ENCODE measurements at regions not wholly inside any gene's neighbourhood (a gene's known extent, or its start where the extent isn't known, plus 50 kb on each side); places are given as distances from the start of the nearest gene placed in this dataset.
A peak's percentile ranks its signal among the peaks of the same experiment; 100 is the strongest.

GRCh38 chr5:167442922-167443321, 848.5 kb upstream of the WWC1 start:
- no peak for DNase-seq (ENCODE audit: low read depth)

GRCh38 chr5:167447466-167448375, 843.7 kb upstream of the WWC1 start:
- DNase-seq (ENCODE audit: low read depth), result no peak

DNA sequence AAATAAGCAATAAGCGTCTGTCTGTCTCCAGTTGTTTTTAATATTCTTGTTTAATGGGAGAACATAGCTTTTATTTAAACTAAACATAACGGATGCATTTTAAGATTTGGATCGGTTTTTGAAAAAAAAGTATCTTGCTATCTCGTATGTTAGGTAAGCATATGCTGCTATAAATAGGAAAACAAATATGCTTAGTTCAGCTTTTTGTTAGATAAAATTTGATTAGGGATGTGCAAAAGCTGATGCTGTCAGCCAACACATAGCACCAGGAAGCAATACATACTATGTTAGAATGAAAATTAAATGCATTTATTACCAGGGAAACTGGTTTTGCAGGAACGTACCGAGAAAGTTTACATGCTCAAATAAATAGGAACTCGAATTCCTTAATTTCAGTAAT, 843.1 kb upstream of the WWC1 start:
- no peak for DNase-seq (ENCODE audit: low read depth)

DNA sequence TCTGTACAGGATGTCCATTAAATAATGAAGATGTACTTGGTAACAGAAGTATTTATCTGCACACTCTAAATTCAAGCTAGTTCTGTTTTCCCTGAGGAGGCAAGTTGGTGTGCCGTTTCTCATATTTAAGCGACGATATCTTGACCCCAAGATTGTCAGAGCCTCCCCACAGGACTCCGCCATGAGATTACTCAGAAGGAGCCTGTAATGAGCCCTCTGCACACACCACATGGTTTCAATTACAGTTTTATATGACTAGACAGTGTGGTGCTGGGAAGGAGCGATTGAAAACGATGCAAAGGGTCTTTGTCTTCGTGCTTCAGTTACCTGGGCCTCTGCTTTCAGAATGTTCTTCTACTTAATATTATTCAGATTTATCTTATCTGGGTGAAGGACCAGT, 840.4 kb upstream of the WWC1 start:
- no peak for DNase-seq (ENCODE audit: low read depth)

- no peak for DNase-seq (ENCODE audit: low read depth)
Observed at GRCh38 chr5:167452136-167452535, 839.3 kb upstream of the WWC1 start.

DNA sequence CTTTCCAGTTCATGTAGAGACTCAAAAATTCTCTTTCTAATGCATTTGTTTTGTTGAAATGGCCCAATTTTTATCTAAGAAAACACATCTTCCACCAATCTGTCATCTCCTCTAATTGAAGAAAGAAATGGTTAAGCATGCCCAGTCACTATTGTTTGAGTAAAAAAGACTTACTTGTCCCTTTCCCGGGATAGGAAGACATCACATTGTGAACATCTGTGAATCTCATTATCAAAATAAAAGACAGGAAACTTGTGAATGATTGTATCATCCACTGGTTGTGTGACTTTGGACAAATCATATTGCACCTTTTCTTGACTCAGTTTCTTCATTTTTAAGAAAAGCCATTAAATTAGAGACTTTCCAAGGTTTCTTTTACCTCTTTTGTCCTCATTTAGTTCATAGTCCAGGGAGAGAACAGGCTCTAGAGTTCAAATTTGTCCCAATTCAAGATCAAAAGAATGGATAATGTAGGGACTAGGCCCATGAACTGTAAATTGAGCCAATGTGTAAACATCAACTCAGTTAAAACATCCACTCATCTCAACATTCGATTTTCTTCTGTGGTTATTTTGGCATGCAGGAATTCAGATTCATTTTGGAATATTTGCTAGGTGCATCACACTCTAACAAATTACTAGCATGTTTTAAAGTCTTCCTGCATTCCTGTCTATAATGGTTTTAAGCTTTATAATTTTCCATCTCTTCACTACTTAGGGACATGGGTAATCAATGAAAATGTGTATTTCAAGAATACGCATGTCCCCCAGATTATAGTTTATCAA, 838.0 kb upstream of the WWC1 start:
- no peak for DNase-seq (ENCODE audit: low read depth)

- DNase-seq (ENCODE audit: low read depth), result no peak
Observed at GRCh38 chr5:167458412-167458811, 833.0 kb upstream of the WWC1 start.

DNA sequence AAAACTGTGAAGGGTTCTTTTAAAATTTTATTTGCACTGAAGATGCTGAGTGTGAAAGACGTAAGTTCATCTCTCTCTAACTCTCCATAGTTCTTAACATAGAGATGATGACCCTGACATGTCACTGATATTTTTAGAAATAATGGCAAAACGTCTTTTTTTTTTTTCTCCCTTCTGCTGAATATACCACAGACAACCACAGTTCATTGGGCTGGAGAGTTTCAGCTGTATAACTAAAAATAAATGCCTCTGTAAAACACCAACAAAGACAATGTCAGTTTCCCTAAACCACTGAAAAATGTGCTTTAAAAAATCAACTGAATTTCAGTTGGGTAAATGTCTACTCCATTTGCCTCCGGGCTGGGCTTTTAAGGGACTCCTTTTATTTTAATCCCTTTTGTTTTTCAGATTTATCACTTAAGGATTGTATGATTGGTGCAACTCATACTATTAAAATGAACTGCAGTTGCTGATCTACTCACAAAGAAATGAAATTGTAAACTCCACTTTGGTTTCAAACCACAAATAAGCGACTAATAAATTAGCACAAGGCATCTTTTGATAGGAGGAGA, 830.9 kb upstream of the WWC1 start:
- no peak for DNase-seq (ENCODE audit: low read depth)

DNA sequence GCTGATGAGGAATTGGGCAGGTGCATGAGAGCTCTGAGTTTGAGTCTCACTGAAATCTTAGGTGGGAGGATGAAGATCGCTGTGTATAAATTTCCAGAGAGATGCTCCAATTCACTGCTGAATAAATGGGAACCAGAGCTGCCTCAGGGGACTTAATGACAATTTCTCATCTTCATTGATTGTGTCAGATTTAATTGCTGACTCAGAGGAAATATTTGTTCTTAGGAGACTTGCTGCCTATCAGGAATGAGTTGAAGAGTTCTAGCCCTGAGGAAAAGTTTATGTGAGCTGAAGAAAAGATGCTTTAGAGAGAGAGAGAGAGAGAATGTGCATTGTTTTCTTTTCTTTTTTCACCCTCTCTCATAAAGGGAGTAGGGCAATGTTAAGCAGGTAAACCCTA, 827.5 kb upstream of the WWC1 start:
- no peak for DNase-seq (ENCODE audit: low read depth)

DNA sequence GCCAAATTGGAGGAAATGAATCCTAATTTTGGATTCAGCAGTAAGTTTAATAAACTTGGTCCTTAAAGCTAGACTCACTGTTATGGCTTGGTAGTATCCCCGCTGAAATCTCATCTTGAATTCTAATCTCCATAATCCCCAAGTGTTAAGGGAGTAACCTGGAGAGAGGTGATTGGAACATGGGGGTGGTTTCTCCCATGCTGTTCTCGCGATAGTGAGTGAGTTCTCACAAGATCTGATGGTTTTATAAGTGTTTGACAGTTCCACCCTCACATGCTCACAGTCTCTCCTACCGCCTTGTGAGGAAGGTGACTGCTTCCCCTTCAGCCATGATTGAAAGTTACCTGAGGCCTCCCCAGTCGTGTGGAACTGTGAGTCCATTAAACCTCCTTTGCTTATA, 824.5 kb upstream of the WWC1 start:
- no peak for DNase-seq (ENCODE audit: low read depth)

GRCh38 chr5:167472566-167473108, 818.8 kb upstream of the WWC1 start:
- DNase-seq (ENCODE audit: low read depth), result no peak

- DNase-seq (ENCODE audit: low read depth), result no peak
Observed at GRCh38 chr5:167478188-167478587, 813.3 kb upstream of the WWC1 start.

GRCh38 chr5:167479779-167480178, 811.7 kb upstream of the WWC1 start:
- DNase-seq (ENCODE audit: low read depth), result no peak

- no peak for DNase-seq (ENCODE audit: low read depth)
Observed at GRCh38 chr5:167481345-167481744, 810.1 kb upstream of the WWC1 start.

DNA sequence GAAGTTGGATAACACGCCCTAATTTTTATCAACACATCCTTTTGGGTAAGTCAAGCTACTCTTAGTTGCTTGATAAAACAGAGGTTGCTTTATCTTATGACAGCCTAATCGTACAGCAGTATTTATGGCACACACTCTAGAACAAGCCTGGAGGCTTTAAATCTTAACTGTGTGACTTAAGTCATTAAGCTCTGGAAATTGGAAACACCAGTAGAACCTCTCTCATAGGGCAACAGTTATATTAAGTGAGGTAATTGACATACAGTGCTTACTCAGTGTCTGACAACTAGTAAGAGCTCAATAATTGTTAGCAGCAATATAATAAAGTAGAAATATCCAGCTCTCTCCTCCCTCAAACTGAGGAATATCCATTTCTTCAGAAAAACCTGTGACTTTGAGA, 808.9 kb upstream of the WWC1 start:
- DNase-seq (ENCODE audit: low read depth), result no peak

DNA sequence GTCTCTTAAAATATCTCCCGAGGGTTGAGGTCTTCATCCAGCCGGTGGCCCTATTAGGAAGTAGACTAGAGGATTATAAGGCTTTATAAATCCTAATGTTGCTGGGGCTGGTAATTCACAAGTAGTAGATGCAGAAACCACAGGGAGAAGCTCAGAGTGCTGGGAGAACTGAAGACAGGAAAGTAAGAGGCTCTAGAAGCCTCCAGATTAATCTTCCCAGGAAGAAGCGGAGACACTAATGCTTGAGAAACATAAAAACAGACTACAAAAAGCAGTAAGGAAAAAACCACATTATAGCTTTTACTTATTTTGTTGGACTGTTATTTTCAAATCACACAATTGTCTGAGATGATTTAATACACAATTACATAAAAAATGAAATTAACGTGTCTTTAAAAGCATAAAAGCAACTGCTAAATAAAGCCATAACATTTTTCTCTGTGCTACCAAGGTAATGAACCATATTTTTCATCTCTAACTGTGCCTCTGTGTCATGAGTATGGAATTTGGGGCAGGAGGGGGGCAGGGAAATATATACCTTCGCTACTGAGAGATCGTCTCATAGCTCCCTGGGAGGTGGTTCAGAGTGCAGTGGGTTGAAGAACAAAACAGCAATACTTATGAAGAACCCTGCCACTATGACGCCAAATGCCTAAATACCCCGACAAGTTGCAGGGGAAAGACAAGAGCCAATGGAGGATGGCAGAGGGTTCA, 806.2 kb upstream of the WWC1 start:
- no peak for DNase-seq (ENCODE audit: low read depth)

- no peak for DNase-seq (ENCODE audit: low read depth)
Observed at GRCh38 chr5:167488371-167488770, 803.1 kb upstream of the WWC1 start.

DNA sequence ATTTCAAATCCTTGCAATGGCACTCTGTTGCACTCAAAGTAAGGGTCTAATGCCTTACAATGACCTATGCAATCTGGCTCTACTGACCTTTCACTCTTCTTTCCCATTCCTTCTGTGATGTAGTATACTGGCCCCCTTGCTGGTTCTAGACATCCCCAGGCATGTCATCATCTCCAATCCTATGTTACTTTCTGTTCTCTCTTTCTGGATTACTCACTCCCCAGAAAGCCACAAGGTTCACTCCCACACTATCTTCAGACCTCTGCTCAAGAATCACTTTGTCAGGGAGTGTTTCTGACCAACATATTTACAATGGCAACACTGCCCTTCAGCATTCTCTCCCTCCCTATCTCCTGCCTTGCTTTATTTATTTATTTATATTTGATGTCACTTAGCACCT, 802.2 kb upstream of the WWC1 start:
- peak; percentile 3 for DNase-seq (ENCODE audit: low read depth)

DNA sequence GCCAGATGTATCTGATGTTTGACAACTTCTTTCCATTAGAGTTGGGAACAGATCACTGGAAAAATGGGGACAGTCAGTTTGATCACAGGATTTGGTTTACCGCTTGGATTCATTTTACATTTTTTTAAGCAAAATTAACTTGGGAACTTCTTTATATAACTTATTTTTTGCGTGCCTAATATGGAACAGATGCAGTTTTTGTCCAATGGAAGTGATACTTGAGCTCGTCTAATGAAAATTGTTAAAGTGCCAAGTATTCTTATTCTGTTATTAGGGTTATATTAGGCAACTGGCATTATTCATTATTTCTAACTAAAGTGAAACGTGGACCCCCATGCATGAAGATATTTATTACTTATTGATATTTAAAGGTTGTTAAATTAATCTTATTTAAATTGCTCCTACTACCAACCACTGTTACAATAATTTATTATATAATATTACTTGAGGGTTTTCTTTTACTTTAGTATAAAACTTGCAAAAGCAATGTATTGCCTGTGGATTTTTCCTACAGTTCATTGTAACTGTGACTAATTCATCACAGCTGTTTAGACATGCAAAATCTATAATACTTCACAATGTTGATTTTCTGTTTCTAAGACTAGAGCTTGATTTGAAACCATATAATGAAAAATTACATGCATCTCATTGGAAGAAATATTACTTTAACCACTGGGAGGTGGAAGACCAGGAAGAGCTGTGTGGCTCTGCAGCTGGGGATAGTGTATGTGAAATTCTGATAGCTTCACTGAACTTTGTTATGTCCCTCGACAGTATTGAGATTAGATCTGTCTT, 787.3 kb upstream of the WWC1 start:
- DNase-seq (ENCODE audit: low read depth), result no peak

DNA sequence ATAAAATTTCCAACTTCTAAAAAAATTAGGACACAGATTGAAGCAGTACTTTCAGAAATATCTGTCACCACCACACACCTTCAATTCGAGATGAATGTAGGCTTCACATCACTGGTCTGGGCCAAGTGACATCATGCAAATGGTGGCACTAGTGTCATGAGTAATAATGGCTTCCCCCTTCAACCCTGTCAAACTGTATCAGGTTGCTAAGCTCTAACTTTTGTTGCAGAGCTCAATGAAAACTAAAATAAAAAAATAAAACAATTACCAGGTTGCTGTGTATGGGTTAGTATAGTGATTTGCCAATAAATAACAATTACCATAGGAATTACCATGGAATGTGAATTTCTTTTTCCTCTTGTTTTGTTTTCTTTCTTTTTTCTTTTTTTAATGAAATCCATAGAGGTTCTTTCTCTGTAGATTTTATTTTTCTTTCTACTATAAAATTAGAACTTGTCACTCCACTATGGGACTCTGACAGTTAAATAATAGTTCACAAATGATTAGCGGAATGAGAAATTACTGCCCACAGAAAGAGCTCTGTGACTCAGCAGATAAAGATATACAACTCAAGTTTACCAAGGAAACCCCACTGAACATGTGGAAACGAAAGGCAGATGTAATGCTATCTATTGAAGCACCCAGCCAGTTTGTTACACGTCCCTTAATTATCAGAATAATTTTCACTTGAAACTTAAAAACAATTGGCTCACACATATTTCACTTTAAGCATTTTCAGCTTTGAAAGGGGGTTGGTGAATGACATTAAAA, 783.8 kb upstream of the WWC1 start:
- DNase-seq (ENCODE audit: low read depth), result no peak

All from LHCN-M2 (cell line).